ENCODE measurements at regions not wholly inside any gene's neighbourhood (a gene's known extent, or its start where the extent isn't known, plus 50 kb on each side); places are given as distances from the start of the nearest gene placed in this dataset.

DNA sequence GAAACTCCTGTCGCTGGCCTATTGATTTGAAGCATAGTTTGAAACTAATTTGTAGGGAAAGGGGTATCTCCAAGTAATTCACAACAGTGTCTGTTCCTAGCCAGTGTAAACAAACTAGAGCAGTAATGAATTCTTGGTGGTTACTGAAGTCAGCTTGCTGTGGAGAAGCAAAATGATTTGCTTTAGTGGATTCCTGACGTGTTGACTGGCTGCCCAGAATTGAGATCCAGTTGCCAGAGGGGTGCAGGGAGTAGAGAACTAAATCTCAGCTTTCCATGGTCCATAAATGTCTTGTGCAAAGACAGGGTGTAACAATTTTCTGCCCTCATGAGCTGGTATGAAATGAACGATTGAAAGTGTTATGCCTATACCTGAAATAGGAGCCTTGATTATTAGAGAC lies 382.5 kb upstream of the KIRREL3 start:
- H3K4me3 ChIP-seq (ENCODE audit: low read depth, low read length, poor library complexity, severe bottlenecking): no peak overlapping the region
- H3K27ac ChIP-seq (ENCODE audit: low read depth, low read length, poor library complexity, severe bottlenecking): no peak overlapping the region
- no peak overlapping the region for H3K4me2 ChIP-seq (ENCODE audit: low read length)
- no peaks in the 10 kb centered on the region for H3K9me3 ChIP-seq (ENCODE audit: low read length)
- DNase-seq (ENCODE audit: low spot score): no peak
- intact Hi-C loops (cut with micrococcal nuclease; ENCODE audit: unreplicated experiment): no loop called here
- H2AFZ ChIP-seq (ENCODE audit: low read length): no peak overlapping the region
- H4K20me1 ChIP-seq (ENCODE audit: insufficient read depth, low read length): no peaks in the 10 kb centered on the region
- no peaks in the 10 kb centered on the region for H3K36me3 ChIP-seq (ENCODE audit: insufficient read depth, low read length)
- CTCF ChIA-PET (ENCODE audit: unreplicated experiment): no interaction called here
- POLR2A ChIA-PET: no interaction called here
- no peaks in the 10 kb centered on the region for H3K4me1 ChIP-seq (ENCODE audit: insufficient read depth, low read length, poor library complexity, severe bottlenecking)
- no peaks in the 10 kb centered on the region for H3K9me2 ChIP-seq (ENCODE audit: insufficient read depth, low read length)
- no TSS peak for BruUV-seq (replicated peaks)
- no peaks in the 10 kb centered on the region for H3K79me2 ChIP-seq (ENCODE audit: insufficient read depth, low read depth, low read length)
- TF ChIP-seq EZH2phosphoT487 (IDR thresholded peaks at IDR 0.05; ENCODE audit: borderline replicate concordance, low read depth, low read length): no peak
- TF ChIP-seq, protein P1, sequence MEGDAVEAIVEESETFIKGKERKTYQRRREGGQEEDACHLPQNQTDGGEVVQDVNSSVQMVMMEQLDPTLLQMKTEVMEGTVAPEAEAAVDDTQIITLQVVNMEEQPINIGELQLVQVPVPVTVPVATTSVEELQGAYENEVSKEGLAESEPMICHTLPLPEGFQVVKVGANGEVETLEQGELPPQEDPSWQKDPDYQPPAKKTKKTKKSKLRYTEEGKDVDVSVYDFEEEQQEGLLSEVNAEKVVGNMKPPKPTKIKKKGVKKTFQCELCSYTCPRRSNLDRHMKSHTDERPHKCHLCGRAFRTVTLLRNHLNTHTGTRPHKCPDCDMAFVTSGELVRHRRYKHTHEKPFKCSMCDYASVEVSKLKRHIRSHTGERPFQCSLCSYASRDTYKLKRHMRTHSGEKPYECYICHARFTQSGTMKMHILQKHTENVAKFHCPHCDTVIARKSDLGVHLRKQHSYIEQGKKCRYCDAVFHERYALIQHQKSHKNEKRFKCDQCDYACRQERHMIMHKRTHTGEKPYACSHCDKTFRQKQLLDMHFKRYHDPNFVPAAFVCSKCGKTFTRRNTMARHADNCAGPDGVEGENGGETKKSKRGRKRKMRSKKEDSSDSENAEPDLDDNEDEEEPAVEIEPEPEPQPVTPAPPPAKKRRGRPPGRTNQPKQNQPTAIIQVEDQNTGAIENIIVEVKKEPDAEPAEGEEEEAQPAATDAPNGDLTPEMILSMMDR (conservative IDR thresholded peaks at IDR 0.05; ENCODE audit: low read length): no peak

DNA sequence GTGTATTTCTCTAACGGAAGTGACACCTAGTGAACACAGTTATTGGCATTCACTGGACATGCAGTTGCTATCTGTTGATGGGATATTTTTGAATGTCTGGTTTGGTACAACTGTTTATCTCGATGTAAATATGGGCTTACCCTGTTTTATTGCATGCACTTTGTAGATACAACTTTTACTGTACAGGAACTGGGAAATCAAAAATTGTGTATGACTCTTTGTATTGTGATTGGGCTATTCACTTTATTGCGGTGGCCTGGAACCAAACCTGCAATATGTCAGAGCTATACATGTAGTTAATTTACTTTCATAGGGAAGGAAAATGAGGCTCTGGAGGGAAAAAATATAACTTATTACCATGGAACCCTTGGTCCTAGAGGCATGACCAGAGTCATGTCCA lies 380.7 kb upstream of the KIRREL3 start:
- POLR2A ChIA-PET: no interaction called here
- BruUV-seq (replicated peaks): no TSS peak
- intact Hi-C loops (cut with micrococcal nuclease; ENCODE audit: unreplicated experiment): no loop called here

DNA sequence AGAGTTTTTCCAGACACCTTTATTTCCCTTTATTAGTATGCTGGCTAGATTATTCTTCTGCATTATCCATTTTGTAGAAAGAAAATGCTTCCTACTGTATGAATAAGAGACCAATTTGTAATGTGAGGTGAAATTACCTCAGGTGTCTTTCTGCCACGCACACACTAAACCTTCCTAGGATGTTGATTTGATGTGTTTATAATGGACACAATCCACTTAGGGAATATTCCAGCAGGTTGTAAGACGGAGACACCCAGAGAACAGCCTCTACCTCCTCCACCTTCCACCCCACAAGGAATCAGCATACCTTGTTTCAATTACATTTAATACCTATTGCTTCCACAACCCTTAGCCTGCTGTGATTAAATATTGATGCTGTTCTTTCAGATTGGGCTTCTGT lies 379.1 kb upstream of the KIRREL3 start:
- H2AFZ ChIP-seq (ENCODE audit: low read length): no peak overlapping the region
- no peaks in the 10 kb centered on the region for H3K79me2 ChIP-seq (ENCODE audit: insufficient read depth, low read depth, low read length)
- no TSS peak for BruUV-seq (replicated peaks)
- H3K4me1 ChIP-seq (ENCODE audit: insufficient read depth, low read length, poor library complexity, severe bottlenecking): no peaks in the 10 kb centered on the region
- no peaks in the 10 kb centered on the region for H3K9me3 ChIP-seq (ENCODE audit: low read length)
- H3K9me2 ChIP-seq (ENCODE audit: insufficient read depth, low read length): no peaks in the 10 kb centered on the region
- CTCF ChIA-PET (ENCODE audit: unreplicated experiment): no interaction called here
- no peak overlapping the region for H3K27ac ChIP-seq (ENCODE audit: low read depth, low read length, poor library complexity, severe bottlenecking)
- H3K36me3 ChIP-seq (ENCODE audit: insufficient read depth, low read length): no peaks in the 10 kb centered on the region
- POLR2A ChIA-PET: no interaction called here
- intact Hi-C loops (cut with micrococcal nuclease; ENCODE audit: unreplicated experiment): no loop called here
- DNase-seq (ENCODE audit: low spot score): no peak
- H4K20me1 ChIP-seq (ENCODE audit: insufficient read depth, low read length): no peaks in the 10 kb centered on the region
- H3K4me2 ChIP-seq (ENCODE audit: low read length): no peak overlapping the region
- no peak overlapping the region for H3K4me3 ChIP-seq (ENCODE audit: low read depth, low read length, poor library complexity, severe bottlenecking)
- TF ChIP-seq, protein P1 (conservative IDR thresholded peaks at IDR 0.05; ENCODE audit: low read length): no peak
- TF ChIP-seq EZH2phosphoT487 (IDR thresholded peaks at IDR 0.05; ENCODE audit: borderline replicate concordance, low read depth, low read length): no peak

More for the DNA sequence above, 380.7 kb upstream of the KIRREL3 start:
- H3K4me1 ChIP-seq (ENCODE audit: insufficient read depth, low read length, poor library complexity, severe bottlenecking): no peaks in the 10 kb centered on the region
- CTCF ChIA-PET (ENCODE audit: unreplicated experiment): no interaction called here
- no peaks in the 10 kb centered on the region for H3K36me3 ChIP-seq (ENCODE audit: insufficient read depth, low read length)
- no peaks in the 10 kb centered on the region for H3K9me2 ChIP-seq (ENCODE audit: insufficient read depth, low read length)
- DNase-seq (ENCODE audit: low spot score): no peak
- TF ChIP-seq EZH2phosphoT487 (IDR thresholded peaks at IDR 0.05; ENCODE audit: borderline replicate concordance, low read depth, low read length): no peak
- TF ChIP-seq, protein P1 (conservative IDR thresholded peaks at IDR 0.05; ENCODE audit: low read length): no peak
- H3K4me3 ChIP-seq (ENCODE audit: low read depth, low read length, poor library complexity, severe bottlenecking): no peak overlapping the region
- no peaks in the 10 kb centered on the region for H3K79me2 ChIP-seq (ENCODE audit: insufficient read depth, low read depth, low read length)
- no peaks in the 10 kb centered on the region for H3K9me3 ChIP-seq (ENCODE audit: low read length)
- no peak overlapping the region for H2AFZ ChIP-seq (ENCODE audit: low read length)
- no peak overlapping the region for H3K4me2 ChIP-seq (ENCODE audit: low read length)
- no peak overlapping the region for H3K27ac ChIP-seq (ENCODE audit: low read depth, low read length, poor library complexity, severe bottlenecking)
- no peaks in the 10 kb centered on the region for H4K20me1 ChIP-seq (ENCODE audit: insufficient read depth, low read length)
